ENCODE measurements at regions not wholly inside any gene's neighbourhood (a gene's known extent, or its start where the extent isn't known, plus 50 kb on each side); places are given as distances from the start of the nearest gene placed in this dataset.
"Not testable (repeated sequence)": the region's sequence is repeated elsewhere in the genome, so short reads cannot be mapped to it uniquely, and the experiment has no call there.

DNA sequence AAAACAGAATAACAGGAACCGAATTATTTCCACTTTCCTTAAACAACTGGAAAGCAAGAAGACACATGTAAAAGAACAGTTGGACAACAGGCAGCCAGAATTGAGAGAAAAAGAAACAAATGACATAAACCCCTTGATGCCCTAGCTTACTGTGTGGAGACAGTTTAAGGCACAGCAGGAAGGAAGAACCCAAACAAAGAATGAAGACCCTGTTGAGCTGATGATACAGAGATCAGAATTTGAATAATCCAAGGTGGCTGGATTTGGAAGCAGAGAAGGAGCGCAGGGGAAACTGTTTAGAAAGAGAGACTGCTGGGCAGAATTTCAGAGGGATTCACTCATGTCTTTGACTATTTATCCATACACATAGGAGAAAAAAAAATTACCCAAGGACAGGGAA is 316.3 kb upstream of the POU5F2 start:
- Mint-ChIP-seq H3K4me3 (peak overlapping the region in 1 of 10 donors; percentile 61), H3K4me1 (peaks cover 12 to 40% (median 33%) of the 10 kb centered on the region in 4 donors), H3K36me3 (peaks cover 21 to 71% (median 61%) of the 10 kb centered on the region in 3 donors)

GRCh38 chr5:94057217-94057616 is 315.8 kb upstream of the POU5F2 start:
- Mint-ChIP-seq H3K36me3 (peaks cover 20 to 75% (median 66%) of the 10 kb centered on the region in 3 donors), H3K4me3 (no peak overlapping the region), H3K9me3 (peaks cover 0 to 22% (median 3%) of the 10 kb centered on the region in 9 donors), H3K27ac (no peak overlapping the region), H3K4me1 (peaks cover 12 to 36% (median 30%) of the 10 kb centered on the region in 4 donors), H3K27me3 (no peaks in the 10 kb centered on the region)
- no peak for DNase-seq
- ATAC-seq = no peak
- POLR2A ChIA-PET = no interaction called here

More for the DNA sequence above, 316.3 kb upstream of the POU5F2 start:
- no peak overlapping the region for H3K27ac Mint-ChIP-seq
- DNase-seq = no peak
- POLR2A ChIA-PET = no interaction called here
- no peaks in the 10 kb centered on the region for H3K27me3 Mint-ChIP-seq
- peaks cover 0 to 24% (median 3%) of the 10 kb centered on the region in 9 donors for H3K9me3 Mint-ChIP-seq
- no peak for ATAC-seq

GRCh38 chr5:94049307-94049922 is 308.0 kb upstream of the POU5F2 start:
- POLR2A ChIA-PET, H3K4me3 Mint-ChIP-seq, DNase-seq, H3K4me1 Mint-ChIP-seq, H3K27ac Mint-ChIP-seq, H3K9me3 Mint-ChIP-seq, ATAC-seq, H3K27me3 Mint-ChIP-seq: not testable (repeated sequence)
- H3K36me3 Mint-ChIP-seq = peaks cover 19 to 76% (median 63%) of the 10 kb centered on the region in 3 donors

GRCh38 chr5:94045839-94046782 is 304.7 kb upstream of the POU5F2 start:
- no peak for ATAC-seq
- POLR2A ChIA-PET = no interaction called here
- no peak overlapping the region for H3K4me3 Mint-ChIP-seq
- peaks cover 15 to 78% (median 69%) of the 10 kb centered on the region in 3 donors for H3K36me3 Mint-ChIP-seq
- no peaks in the 10 kb centered on the region for H3K9me3 Mint-ChIP-seq
- no peak overlapping the region for H3K27ac Mint-ChIP-seq
- H3K27me3 Mint-ChIP-seq = no peaks in the 10 kb centered on the region
- no peak for DNase-seq
- peaks cover 0 to 2% (median under 1%) of the 10 kb centered on the region in 4 donors for H3K4me1 Mint-ChIP-seq

GRCh38 chr5:94043311-94043710 is 301.9 kb upstream of the POU5F2 start:
- no peak for ATAC-seq
- Mint-ChIP-seq H3K36me3 (peaks cover 15 to 65% (median 64%) of the 10 kb centered on the region in 3 donors), H3K9me3 (no peaks in the 10 kb centered on the region), H3K27me3 (no peaks in the 10 kb centered on the region), H3K4me1 (peaks cover 0 to 6% (median 2%) of the 10 kb centered on the region in 4 donors), H3K27ac (no peak overlapping the region), H3K4me3 (no peak overlapping the region)
- no peak for DNase-seq
- POLR2A ChIA-PET = no interaction called here

- no peak for DNase-seq
- POLR2A ChIA-PET = no interaction called here
- no peak for ATAC-seq
- no peak overlapping the region for H3K4me3 Mint-ChIP-seq
- no peaks in the 10 kb centered on the region for H3K27me3 Mint-ChIP-seq
- H3K4me1 Mint-ChIP-seq = peaks cover 0 to 6% (median 2%) of the 10 kb centered on the region in 4 donors
- no peaks in the 10 kb centered on the region for H3K9me3 Mint-ChIP-seq
- peaks cover 20 to 61% (median 56%) of the 10 kb centered on the region in 3 donors for H3K36me3 Mint-ChIP-seq
- H3K27ac Mint-ChIP-seq = peak overlapping the region in 1 of 10 donors; percentile 26
These were observed 299.3 kb upstream of the POU5F2 start for GRCh38 chr5:94040591-94041148.

DNA sequence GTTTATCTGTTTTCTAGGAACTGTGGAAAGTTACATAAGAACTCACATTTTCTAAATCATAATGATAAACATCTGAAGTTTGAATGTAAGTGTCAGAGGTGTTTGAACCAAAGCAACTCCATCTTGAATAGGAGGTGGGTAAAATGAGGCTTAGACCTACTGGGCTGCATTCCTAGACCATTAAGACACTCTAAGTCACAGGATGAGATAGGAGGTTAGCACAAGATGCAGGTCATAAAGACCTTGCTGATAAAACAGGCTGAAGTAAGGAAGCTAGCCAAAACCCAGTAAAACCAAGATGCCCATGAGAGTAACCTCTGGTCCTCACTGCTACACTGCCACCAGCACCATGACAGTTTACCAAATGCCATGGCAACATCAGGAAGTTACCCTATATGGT is 297.7 kb upstream of the POU5F2 start:
- POLR2A ChIA-PET = no interaction called here
- Mint-ChIP-seq H3K27ac (no peak overlapping the region), H3K4me3 (no peak overlapping the region), H3K9me3 (no peaks in the 10 kb centered on the region), H3K4me1 (peaks cover 0 to 6% (median 2%) of the 10 kb centered on the region in 4 donors), H3K27me3 (no peaks in the 10 kb centered on the region), H3K36me3 (peaks cover 20 to 58% (median 54%) of the 10 kb centered on the region in 3 donors)
- no peak for DNase-seq
- ATAC-seq = no peak

GRCh38 chr5:94031631-94032030 is 290.2 kb upstream of the POU5F2 start:
- peaks cover 0 to 7% (median 2%) of the 10 kb centered on the region in 9 donors for H3K9me3 Mint-ChIP-seq
- no peak overlapping the region for H3K4me3 Mint-ChIP-seq
- ATAC-seq = no peak
- H3K27me3 Mint-ChIP-seq = no peaks in the 10 kb centered on the region
- H3K36me3 Mint-ChIP-seq = peaks cover 47 to 80% (median 71%) of the 10 kb centered on the region in 3 donors
- POLR2A ChIA-PET = no interaction called here
- no peak for DNase-seq
- H3K27ac Mint-ChIP-seq = no peak overlapping the region
- peaks cover 0 to 7% (median 3%) of the 10 kb centered on the region in 4 donors for H3K4me1 Mint-ChIP-seq

GRCh38 chr5:94028001-94028400 is 286.6 kb upstream of the POU5F2 start:
- peaks cover 55 to 85% (median 59%) of the 10 kb centered on the region in 3 donors for H3K36me3 Mint-ChIP-seq
- ATAC-seq (no peak), DNase-seq (no peak)
- H3K4me1 Mint-ChIP-seq = peaks cover 0 to 7% (median 5%) of the 10 kb centered on the region in 4 donors
- H3K27ac Mint-ChIP-seq = peak overlapping the region in 1 of 10 donors; percentile 24
- H3K4me3 Mint-ChIP-seq = no peak overlapping the region
- H3K27me3 Mint-ChIP-seq = no peaks in the 10 kb centered on the region
- H3K9me3 Mint-ChIP-seq = peaks cover 0 to 8% (median 3%) of the 10 kb centered on the region in 9 donors
- POLR2A ChIA-PET = no interaction called here

DNA sequence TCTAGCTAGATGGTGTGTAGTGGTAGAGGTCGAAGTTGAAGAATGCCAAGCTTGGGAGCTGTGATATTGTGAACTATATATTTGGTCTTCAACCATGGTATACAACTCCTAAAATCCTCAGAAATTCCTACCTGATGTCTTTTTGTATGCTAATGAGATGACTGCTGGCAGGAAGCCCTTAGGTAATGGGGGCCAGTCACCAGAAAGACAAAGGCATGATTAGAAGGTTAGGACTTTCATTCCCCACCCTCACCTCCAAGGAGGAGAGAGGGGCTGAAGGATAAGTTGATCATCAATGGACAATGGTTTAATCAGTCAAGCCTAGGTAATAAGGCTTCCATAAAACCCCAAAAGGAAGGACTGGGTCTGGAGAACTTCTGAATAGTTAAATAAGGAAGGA is 285.7 kb upstream of the POU5F2 start:
- peaks cover 0 to 5% (median 2%) of the 10 kb centered on the region in 9 donors for H3K9me3 Mint-ChIP-seq
- peaks cover 49 to 86% (median 58%) of the 10 kb centered on the region in 3 donors for H3K36me3 Mint-ChIP-seq
- ATAC-seq (no peak), DNase-seq (no peak)
- no peak overlapping the region for H3K4me3 Mint-ChIP-seq
- peaks cover 0 to 7% (median 4%) of the 10 kb centered on the region in 4 donors for H3K4me1 Mint-ChIP-seq
- H3K27me3 Mint-ChIP-seq = no peaks in the 10 kb centered on the region
- POLR2A ChIA-PET = no interaction called here
- no peak overlapping the region for H3K27ac Mint-ChIP-seq

GRCh38 chr5:94025788-94026473 is 284.5 kb upstream of the POU5F2 start:
- no peaks in the 10 kb centered on the region for H3K27me3 Mint-ChIP-seq
- H3K36me3 Mint-ChIP-seq = peaks cover 45 to 92% (median 60%) of the 10 kb centered on the region in 3 donors
- H3K4me1 Mint-ChIP-seq = peaks cover 0 to 7% (median 4%) of the 10 kb centered on the region in 4 donors
- POLR2A ChIA-PET = no interaction called here
- H3K4me3 Mint-ChIP-seq = peak overlapping the region in 1 of 10 donors; percentile 38
- DNase-seq = no peak
- H3K9me3 Mint-ChIP-seq = peaks cover 0 to 7% (median 4%) of the 10 kb centered on the region in 9 donors
- no peak for ATAC-seq
- no peak overlapping the region for H3K27ac Mint-ChIP-seq

- Mint-ChIP-seq H3K4me1 (peaks cover 0 to 6% (median 4%) of the 10 kb centered on the region in 4 donors), H3K27ac (peak overlapping the region in 1 of 10 donors; percentile 2), H3K27me3 (no peaks in the 10 kb centered on the region), H3K36me3 (peaks cover 51 to 92% (median 61%) of the 10 kb centered on the region in 3 donors), H3K9me3 (peaks cover 0 to 17% (median 10%) of the 10 kb centered on the region in 9 donors), H3K4me3 (no peak overlapping the region)
- no peak for ATAC-seq
- DNase-seq = no peak
- POLR2A ChIA-PET = no interaction called here
These were observed 283.2 kb upstream of the POU5F2 start for GRCh38 chr5:94024620-94025019.
